Mesendoderm (in vitro differentiated cells): ENCODE measurements at regions not wholly inside any gene's neighbourhood (a gene's known extent, or its start where the extent isn't known, plus 50 kb on each side); places are given as distances from the start of the nearest gene placed in this dataset.
"Not testable (repeated sequence)": the region's sequence is repeated elsewhere in the genome, so short reads cannot be mapped to it uniquely, and the experiment has no call there.

Source experiments
- DNase-seq: peaks from one replicate; pipeline ENCODE4 v3.0.0; 2013
- H2AK5ac ChIP-seq: 2 replicates; pipeline ENCODE4 v1.6.1; 2013; ENCODE audit warnings: low read length, inconsistent platforms
- H2BK120ac ChIP-seq: 2 replicates; pipeline ENCODE4 v1.6.1; 2013; ENCODE audit warnings: low read depth, mild to moderate bottlenecking, low read length, moderate library complexity, mixed read lengths
- H2BK15ac ChIP-seq: replicated peaks from 2 replicates; pipeline ENCODE4 v1.6.1; 2013; ENCODE audit warnings: low read depth, mild to moderate bottlenecking, moderate library complexity
- H2BK5ac ChIP-seq: 2 replicates; pipeline ENCODE4 v1.6.1; 2013; ENCODE audit warnings: low read length, inconsistent platforms
- H3K18ac ChIP-seq: 2 replicates; pipeline ENCODE4 v1.6.1; 2013; ENCODE audit warnings: mild to moderate bottlenecking, low read length, mixed read lengths
- H3K23ac ChIP-seq: one replicate; pipeline ENCODE4 v1.6.1; 2013; ENCODE audit warnings: low read length
- H3K27ac ChIP-seq: 2 replicates; pipeline ENCODE4 v1.5.1; 2013; ENCODE audit warnings: low read depth, mild to moderate bottlenecking, inconsistent platforms, low read length, moderate library complexity
- H3K27me3 ChIP-seq: 2 replicates; pipeline ENCODE4 v1.6.1; 2013; ENCODE audit warnings: low read length, control low read depth, mild to moderate bottlenecking, inconsistent platforms; ENCODE audit not compliant: insufficient read depth, poor library complexity
- H3K36me3 ChIP-seq: 2 replicates; pipeline ENCODE4 v1.6.1; 2013; ENCODE audit warnings: low read length, inconsistent platforms; ENCODE audit not compliant: control insufficient read depth, insufficient read depth
- H3K4ac ChIP-seq: one replicate; pipeline ENCODE4 v1.6.1; 2013; ENCODE audit warnings: low read depth, mild to moderate bottlenecking, low read length, moderate library complexity
- H3K4me1 ChIP-seq: 2 replicates; pipeline ENCODE4 v1.6.1; 2013; ENCODE audit warnings: low read depth, low read length, inconsistent platforms; ENCODE audit not compliant: control insufficient read depth
- H3K4me2 ChIP-seq: 2 replicates; pipeline ENCODE4 v1.6.1; 2013; ENCODE audit warnings: low read length
- H3K4me3 ChIP-seq: 2 replicates; pipeline ENCODE4 v1.5.1; 2013; ENCODE audit warnings: mild to moderate bottlenecking, low read length
- H3K56ac ChIP-seq: one replicate; pipeline ENCODE4 v1.6.1; 2013; ENCODE audit warnings: low read length
- H3K79me1 ChIP-seq: 2 replicates; pipeline ENCODE4 v1.6.1; 2013; ENCODE audit warnings: low read length, inconsistent platforms
- H3K79me2 ChIP-seq: 2 replicates; pipeline ENCODE4 v1.6.1; 2013; ENCODE audit warnings: mild to moderate bottlenecking, low read length; ENCODE audit not compliant: control insufficient read depth, insufficient read depth
- H3K9ac ChIP-seq: 2 replicates; pipeline ENCODE4 v1.6.1; 2013; ENCODE audit warnings: low read length, inconsistent platforms
- H4K5ac ChIP-seq: one replicate; pipeline ENCODE4 v1.6.1; 2013; ENCODE audit warnings: low read length
- H4K8ac ChIP-seq: one replicate; pipeline ENCODE4 v1.6.1; 2013; ENCODE audit warnings: low read depth, mild to moderate bottlenecking, control low read depth, low read length, moderate library complexity
- WGBS: extraction: QIAGEN DNeasy Blood & Tissue Kit; methylation state at CpG from one replicate; pipeline ENCODE4 v1.1.7; 2013; ENCODE audit warnings: low lambda C conversion rate, missing lambda C conversion rate; ENCODE audit not compliant: insufficient coverage; ENCODE audit errors: extremely low coverage; 5-methylcytosine and 5-hydroxymethylcytosine counted together

DNA sequence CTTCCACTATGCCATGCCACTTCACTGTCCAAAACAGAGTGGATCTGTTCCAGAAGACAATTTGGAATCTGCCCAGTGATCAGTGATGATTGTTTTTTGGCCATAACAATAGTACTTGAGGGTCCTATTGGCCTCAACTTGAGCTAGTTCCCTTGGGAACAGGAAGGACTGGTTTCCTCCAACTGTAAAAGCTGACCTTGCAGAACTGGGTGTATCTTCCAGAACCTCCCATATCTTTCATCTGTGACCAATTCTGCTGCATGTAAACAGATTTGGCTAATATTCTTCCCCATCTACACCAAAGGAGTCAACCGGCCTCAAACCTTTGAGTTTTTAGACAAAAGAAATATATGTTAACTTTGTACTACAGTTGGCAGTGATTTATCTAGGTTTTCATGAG, 165.1 kb upstream of the TRPC5 start:
- no peaks in the 10 kb centered on the region for H3K4me1 ChIP-seq
- H2BK120ac ChIP-seq = no peak overlapping the region
- H3K79me1 ChIP-seq = no peaks in the 10 kb centered on the region
- no peak overlapping the region for H2BK5ac ChIP-seq
- H3K79me2 ChIP-seq = no peaks in the 10 kb centered on the region
- H4K8ac ChIP-seq = no peak overlapping the region
- H4K5ac ChIP-seq = no peak overlapping the region
- no peaks in the 10 kb centered on the region for H3K27me3 ChIP-seq
- H3K23ac ChIP-seq = no peak overlapping the region
- no peak overlapping the region for H3K4me2 ChIP-seq
- no peak for DNase-seq
- no peak overlapping the region for H3K56ac ChIP-seq
- no peak overlapping the region for H3K18ac ChIP-seq
- H2AK5ac ChIP-seq = no peak overlapping the region
- no peak overlapping the region for H3K4me3 ChIP-seq
- no peak overlapping the region for H3K27ac ChIP-seq
- no CpG with 5 or more reads among the region's 1 CpG for WGBS
- no peak overlapping the region for H2BK15ac ChIP-seq
- no peaks in the 10 kb centered on the region for H3K36me3 ChIP-seq
- H3K9ac ChIP-seq = no peak overlapping the region
- H3K4ac ChIP-seq = no peak overlapping the region

DNA sequence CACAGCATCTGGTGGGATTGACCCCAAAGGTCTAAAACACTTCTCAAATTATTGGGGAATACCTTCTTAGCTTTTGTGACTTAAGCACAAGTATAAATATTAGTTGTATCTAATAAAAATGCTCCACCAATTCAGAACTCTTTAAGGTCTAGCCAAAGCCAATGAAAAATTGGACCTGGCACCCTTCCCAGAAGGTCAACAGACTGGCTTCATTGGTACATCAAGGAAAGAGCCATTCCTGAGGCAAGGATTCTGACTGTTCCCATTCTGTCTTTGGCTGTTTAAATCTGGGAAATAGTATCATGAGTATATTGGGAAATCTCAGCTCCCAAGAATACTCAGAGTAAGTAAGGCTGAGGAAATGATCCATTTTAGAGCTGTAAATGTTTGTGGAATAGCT, 153.0 kb upstream of the TRPC5 start:
- H2BK5ac ChIP-seq = no peak overlapping the region
- H3K27me3 ChIP-seq = no peaks in the 10 kb centered on the region

DNA sequence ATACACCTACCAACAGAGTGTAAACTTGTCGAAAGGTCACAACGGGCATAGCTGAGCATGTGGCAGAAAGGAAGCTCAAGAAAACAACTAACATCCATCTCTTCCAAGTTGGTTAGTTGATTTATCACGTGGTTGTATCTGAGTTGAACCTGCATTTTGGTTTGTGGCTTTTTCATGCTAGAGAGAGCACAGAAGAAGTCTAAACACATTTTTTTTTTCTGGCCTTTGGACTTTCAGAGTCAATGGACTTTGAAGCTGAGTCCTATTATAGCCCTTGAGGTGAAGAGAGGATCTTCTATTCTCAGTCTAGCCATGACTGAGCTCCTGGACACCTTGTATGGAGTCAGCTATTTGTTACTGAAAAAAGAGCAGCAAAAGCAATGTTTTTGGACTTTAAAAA, 150.6 kb upstream of the TRPC5 start:
- Histone ChIP-seq H3K79me1 (no peaks in the 10 kb centered on the region), H4K8ac (no peak overlapping the region), H3K23ac (no peak overlapping the region), H2AK5ac (no peak overlapping the region), H3K79me2 (no peaks in the 10 kb centered on the region), H2BK15ac (no peak overlapping the region), H2BK5ac (no peak overlapping the region), H3K27ac (no peak overlapping the region), H3K56ac (no peak overlapping the region), H3K36me3 (no peaks in the 10 kb centered on the region), H3K4me3 (no peak overlapping the region), H3K4me1 (no peaks in the 10 kb centered on the region), H3K9ac (no peak overlapping the region), H4K5ac (no peak overlapping the region), H3K27me3 (no peaks in the 10 kb centered on the region), H3K18ac (no peak overlapping the region), H3K4ac (no peak overlapping the region), H2BK120ac (no peak overlapping the region), H3K4me2 (no peak overlapping the region)
- DNase-seq = no peak
- no CpG with 5 or more reads among the region's 3 CpGs for WGBS

More for the DNA sequence above, 153.0 kb upstream of the TRPC5 start:
- H3K79me2 ChIP-seq = no peaks in the 10 kb centered on the region
- H3K23ac ChIP-seq = no peak overlapping the region
- H2BK120ac ChIP-seq = no peak overlapping the region
- no peak overlapping the region for H2BK15ac ChIP-seq
- no peak overlapping the region for H3K4me3 ChIP-seq
- H3K36me3 ChIP-seq = no peaks in the 10 kb centered on the region
- H3K56ac ChIP-seq = no peak overlapping the region
- no peak overlapping the region for H2AK5ac ChIP-seq
- H3K79me1 ChIP-seq = no peaks in the 10 kb centered on the region
- H3K4me1 ChIP-seq = no peaks in the 10 kb centered on the region
- DNase-seq = no peak
- no peak overlapping the region for H3K4ac ChIP-seq
- no peak overlapping the region for H3K4me2 ChIP-seq
- no peak overlapping the region for H3K9ac ChIP-seq
- H3K18ac ChIP-seq = no peak overlapping the region
- no peak overlapping the region for H4K5ac ChIP-seq
- H3K27ac ChIP-seq = no peak overlapping the region
- no peak overlapping the region for H4K8ac ChIP-seq

DNA sequence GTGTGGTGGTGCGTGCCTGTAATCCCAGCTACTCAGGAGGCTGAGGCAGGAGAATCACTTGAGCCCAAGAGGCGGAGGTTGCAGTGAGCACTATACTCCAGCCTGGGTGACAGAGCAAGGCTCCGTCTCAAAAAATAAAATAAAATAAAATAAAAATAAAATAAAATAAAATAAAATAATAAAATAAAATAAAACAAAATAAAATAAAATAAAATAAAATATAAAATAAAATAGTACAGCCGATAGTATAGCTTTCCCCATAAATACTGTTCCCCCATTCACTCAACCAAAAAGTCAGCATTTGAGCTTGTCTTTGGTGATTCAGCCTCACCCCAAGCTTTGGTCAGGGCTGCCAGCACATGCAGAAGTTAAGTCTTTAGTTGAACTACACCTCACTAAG, 144.2 kb upstream of the TRPC5 start:
- not testable (repeated sequence) for H3K9ac ChIP-seq, H2BK120ac ChIP-seq, H4K5ac ChIP-seq, H3K23ac ChIP-seq, H3K27ac ChIP-seq, H3K4ac ChIP-seq, H3K79me1 ChIP-seq, H3K18ac ChIP-seq, DNase-seq, H3K36me3 ChIP-seq, H3K79me2 ChIP-seq, H4K8ac ChIP-seq, H3K4me3 ChIP-seq, H3K4me2 ChIP-seq, H2BK15ac ChIP-seq, H2BK5ac ChIP-seq, H3K56ac ChIP-seq, H3K27me3 ChIP-seq, H3K4me1 ChIP-seq, H2AK5ac ChIP-seq
- WGBS = no CpG with 5 or more reads among the region's 4 CpGs

DNA sequence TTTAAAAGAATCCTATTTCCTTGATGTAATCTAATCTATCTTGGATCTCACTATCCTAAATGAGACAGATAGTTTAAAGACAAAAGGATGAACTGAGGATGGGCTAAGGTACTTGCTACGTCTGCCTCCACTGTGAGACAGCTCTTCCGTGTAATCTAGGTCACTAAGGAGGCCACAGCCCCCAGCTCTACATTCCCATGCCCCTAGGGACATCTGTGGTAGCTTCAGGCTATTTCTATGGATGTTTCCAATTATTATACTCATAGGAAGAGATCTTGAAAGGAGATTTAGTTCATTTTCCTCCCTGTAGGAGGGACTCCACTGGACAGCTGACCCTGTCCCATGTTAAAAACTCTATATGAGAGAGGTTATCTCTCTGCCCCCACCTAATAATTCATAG, 140.8 kb upstream of the TRPC5 start:
- Histone ChIP-seq H4K8ac (no peak overlapping the region), H3K4me2 (no peak overlapping the region), H3K23ac (no peak overlapping the region), H2BK5ac (no peak overlapping the region), H3K27me3 (no peaks in the 10 kb centered on the region), H3K4me1 (no peaks in the 10 kb centered on the region), H3K9ac (no peak overlapping the region), H2BK120ac (no peak overlapping the region), H3K4me3 (no peak overlapping the region), H3K18ac (no peak overlapping the region), H3K79me2 (no peaks in the 10 kb centered on the region), H3K4ac (no peak overlapping the region), H3K27ac (no peak overlapping the region), H2BK15ac (no peak overlapping the region), H3K56ac (no peak overlapping the region), H3K36me3 (no peaks in the 10 kb centered on the region), H4K5ac (no peak overlapping the region), H3K79me1 (no peaks in the 10 kb centered on the region), H2AK5ac (no peak overlapping the region)
- peak; percentile 8 for DNase-seq
- no CpG with 5 or more reads among the region's 2 CpGs for WGBS

DNA sequence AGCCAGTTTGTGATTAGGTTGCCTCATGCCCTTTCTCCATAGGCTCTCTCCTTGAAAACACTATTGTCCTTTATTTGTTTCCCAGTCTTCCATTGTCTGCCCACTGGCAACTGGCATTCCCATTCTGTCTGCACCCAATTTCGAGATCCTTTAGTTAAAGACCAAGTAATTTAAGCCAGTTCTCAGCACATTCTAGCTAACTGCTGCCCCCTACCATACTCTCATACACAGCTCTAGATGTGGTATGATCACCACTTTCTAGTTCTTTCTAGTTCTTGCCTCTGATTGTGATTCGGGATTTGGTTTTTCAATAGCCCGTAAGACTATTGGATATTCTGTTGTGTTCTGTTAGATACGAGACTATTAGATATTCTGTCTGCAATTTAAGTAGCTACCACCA, 135.8 kb upstream of the TRPC5 start:
- H3K4ac ChIP-seq = no peak overlapping the region
- no peak overlapping the region for H2BK120ac ChIP-seq
- H2BK15ac ChIP-seq = no peak overlapping the region
- WGBS = no CpG with 5 or more reads among the region's 4 CpGs
- H3K4me2 ChIP-seq = no peak overlapping the region
- H3K56ac ChIP-seq = no peak overlapping the region
- no peaks in the 10 kb centered on the region for H3K36me3 ChIP-seq
- H3K27me3 ChIP-seq = no peaks in the 10 kb centered on the region
- no peaks in the 10 kb centered on the region for H3K79me2 ChIP-seq
- no peak overlapping the region for H2BK5ac ChIP-seq
- no peak overlapping the region for H3K18ac ChIP-seq
- no peak overlapping the region for H3K9ac ChIP-seq
- no peak overlapping the region for H4K5ac ChIP-seq
- H4K8ac ChIP-seq = no peak overlapping the region
- no peak overlapping the region for H3K23ac ChIP-seq
- no peak overlapping the region for H3K27ac ChIP-seq
- no peaks in the 10 kb centered on the region for H3K4me1 ChIP-seq
- H2AK5ac ChIP-seq = no peak overlapping the region
- H3K79me1 ChIP-seq = no peaks in the 10 kb centered on the region
- H3K4me3 ChIP-seq = no peak overlapping the region
- DNase-seq = peak; percentile 2
